Bronchial epithelial cell (primary cell): ENCODE measurements at regions not wholly inside any gene's neighbourhood (a gene's known extent, or its start where the extent isn't known, plus 50 kb on each side); places are given as distances from the start of the nearest gene placed in this dataset.

ENCODE experiments used
- DNase-seq: peaks from one replicate; pipeline ENCODE4 v3.0.0-alpha.2; 2010; ENCODE audit warnings: low read depth
- FAIRE-seq: peaks from 2 replicates; lab custom pipeline; 2011; peaks lifted over from hg19 to GRCh38; lab: Jason Lieb, UNC
- H3K27me3 ChIP-seq: 2 replicates; pipeline ENCODE4 v1.5.1; 2011; ENCODE audit warnings: low read length; ENCODE audit not compliant: control insufficient read depth, insufficient read depth
- H3K36me3 ChIP-seq: 2 replicates; pipeline ENCODE4 v1.5.1; 2011; ENCODE audit warnings: low read length; ENCODE audit not compliant: control insufficient read depth, insufficient read depth
- H3K4me3 ChIP-seq: 2 replicates; pipeline ENCODE4 v1.5.1; 2011; ENCODE audit warnings: mild to moderate bottlenecking, low read depth, low read length, control low read depth
- CTCF ChIP-seq: IDR thresholded peaks from 2 replicates; pipeline ENCODE4 v1.5.1; 2011; ENCODE audit warnings: mild to moderate bottlenecking, moderate library complexity, low read length, control low read depth, inconsistent platforms; ENCODE audit not compliant: insufficient read depth, severe bottlenecking

DNA sequence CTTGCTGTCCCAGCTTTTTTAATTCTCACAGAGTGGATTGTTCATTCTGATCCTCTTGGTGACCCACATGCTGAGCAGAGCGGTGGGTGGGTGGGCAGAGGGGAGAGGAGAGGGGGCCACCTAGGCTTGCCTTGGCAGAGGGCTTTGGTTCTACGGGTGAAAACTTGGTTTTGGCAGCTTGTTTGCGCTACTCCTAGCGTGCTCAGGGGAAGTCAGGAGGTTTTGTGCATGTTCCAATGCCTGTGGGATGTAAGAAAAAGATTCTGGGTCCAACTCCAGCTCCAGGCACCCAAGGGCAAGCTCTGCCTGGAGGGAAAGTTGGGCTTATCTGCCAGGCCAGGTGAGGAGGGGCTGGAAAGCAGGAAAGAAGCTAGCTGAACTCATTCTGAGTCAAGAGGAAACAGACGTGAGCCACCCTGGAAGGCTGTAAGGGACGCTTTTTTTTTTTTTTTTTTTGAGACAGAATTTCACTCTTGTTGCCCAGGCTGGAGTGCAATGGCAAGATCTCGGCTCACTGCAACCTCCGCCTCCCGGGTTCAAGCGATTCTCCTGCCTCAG lies 169.1 kb downstream of the WSCD1 start:
- Histone ChIP-seq H3K4me3 (no peak overlapping the region), H3K27me3 (no peaks in the 10 kb centered on the region), H3K36me3 (no peaks in the 10 kb centered on the region)
- TF ChIP-seq CTCF: no peak
- peak; percentile 76 for FAIRE-seq
- DNase-seq: peak; percentile 58

DNA sequence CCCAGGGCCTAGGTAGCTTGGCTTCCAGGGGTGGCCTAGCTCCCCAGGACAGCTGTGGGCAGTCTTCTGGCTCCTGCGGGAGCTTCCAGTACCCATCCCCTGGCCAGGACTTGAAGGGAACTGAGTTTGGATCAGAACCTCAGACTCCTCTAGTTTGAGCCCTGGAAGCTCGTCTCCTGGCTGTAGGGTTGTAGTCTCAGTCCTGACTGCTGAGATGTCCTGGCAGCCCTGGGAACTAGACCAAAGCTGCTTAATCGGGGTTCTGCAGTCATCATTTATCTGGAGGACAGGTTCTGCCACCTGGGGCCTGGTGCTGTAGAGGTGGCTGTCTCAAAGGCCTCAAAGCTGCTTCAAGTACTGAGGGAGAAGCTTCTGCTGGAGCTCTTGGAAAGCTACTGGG lies 163.7 kb downstream of the WSCD1 start:
- no peak for FAIRE-seq
- no peak overlapping the region for H3K4me3 ChIP-seq
- no peak for TF ChIP-seq CTCF
- H3K36me3 ChIP-seq: no peaks in the 10 kb centered on the region
- DNase-seq: no peak
- no peaks in the 10 kb centered on the region for H3K27me3 ChIP-seq

DNA sequence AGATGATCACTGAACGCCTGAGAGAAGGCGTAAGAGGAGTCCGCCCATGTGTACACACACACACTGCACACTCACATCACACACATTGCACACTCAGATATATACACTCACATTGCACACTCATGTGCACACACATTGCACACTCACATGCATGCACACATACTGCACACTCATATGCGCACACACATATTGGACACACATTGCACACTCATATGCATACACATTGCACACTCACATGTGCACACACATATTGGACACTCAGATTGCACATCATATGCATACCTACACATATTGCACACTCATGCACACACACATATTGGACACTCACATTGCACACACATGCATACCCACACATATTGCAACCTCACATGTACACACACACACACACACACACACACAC lies 163.2 kb downstream of the WSCD1 start:
- no peak for TF ChIP-seq CTCF
- FAIRE-seq (peak; percentile 50), DNase-seq (no peak)
- Histone ChIP-seq H3K36me3 (no peaks in the 10 kb centered on the region), H3K4me3 (no peak overlapping the region), H3K27me3 (no peaks in the 10 kb centered on the region)

- no peak for TF ChIP-seq CTCF
These were observed 162.5 kb downstream of the WSCD1 start for GRCh38 chr17:6232732-6233101.

GRCh38 chr17:6231886-6232731 lies 161.9 kb downstream of the WSCD1 start:
- FAIRE-seq (no peak), DNase-seq (peak; percentile 31)
- H3K4me3 ChIP-seq: no peak overlapping the region

More at GRCh38 chr17:6232732-6233101, 162.5 kb downstream of the WSCD1 start:
- Histone ChIP-seq H3K4me3 (no peak overlapping the region), H3K36me3 (no peaks in the 10 kb centered on the region), H3K27me3 (no peaks in the 10 kb centered on the region)
- DNase-seq (no peak), FAIRE-seq (no peak)

More at GRCh38 chr17:6231886-6232731, 161.9 kb downstream of the WSCD1 start:
- Histone ChIP-seq H3K27me3 (no peaks in the 10 kb centered on the region), H3K36me3 (no peaks in the 10 kb centered on the region)
- no peak for TF ChIP-seq CTCF
